A673 (cell line): ENCODE measurements at regions not wholly inside any gene's neighbourhood (a gene's known extent, or its start where the extent isn't known, plus 50 kb on each side); places are given as distances from the start of the nearest gene placed in this dataset.
A peak's percentile ranks its signal among the peaks of the same experiment; 100 is the strongest.

Source experiments
- BruUV-seq: library from RNA; stranded (reverse); fragments of 400-500 nt; replicated peaks from 2 replicates; lab custom pipeline; 2021; lab: Mats Ljungman, UMichigan
- CTCF ChIA-PET: fragments of 300-600 bp; sonication (Branson Sonifier 250); formaldehyde crosslinking; loops from one replicate; lab custom pipeline; 2022; ENCODE audit warnings: antibody characterized with exemption; lab: Charles Lee
- POLR2A ChIA-PET: fragments of 300-600 bp; sonication (Branson Sonifier 250); formaldehyde crosslinking; loops from one replicate; lab custom pipeline; 2022; ENCODE audit warnings: antibody characterized with exemption; ENCODE audit not compliant: low non-redundant PET; lab: Charles Lee
- DNase-seq: peaks from one replicate; pipeline ENCODE4 v3.0.0-alpha.2; 2015; ENCODE audit warnings: low spot score
- H3K27ac ChIP-seq: fragments of 200-600 bp; sonication (generic); 2 replicates; pipeline ENCODE4 v1.5.1; 2016; ENCODE audit warnings: mixed run types, low read depth, mild to moderate bottlenecking, mixed read lengths, antibody characterized with exemption, low read length; ENCODE audit not compliant: poor library complexity, severe bottlenecking
- H3K27me3 ChIP-seq: fragments of 200-600 bp; sonication (generic); replicated peaks from 2 replicates; pipeline ENCODE4 v1.6.1; 2017; ENCODE audit warnings: mixed run types, low read depth, mild to moderate bottlenecking, mixed read lengths, antibody characterized with exemption, low read length; ENCODE audit not compliant: insufficient read depth, poor library complexity
- H3K36me3 ChIP-seq: fragments of 200-600 bp; sonication (generic); 2 replicates; pipeline ENCODE4 v1.6.1; 2016; ENCODE audit warnings: mixed run types, mild to moderate bottlenecking, mixed read lengths, antibody characterized with exemption, low read length; ENCODE audit not compliant: insufficient read depth, poor library complexity, severe bottlenecking
- H3K4me1 ChIP-seq: fragments of 200-600 bp; sonication (generic); 2 replicates; pipeline ENCODE4 v1.6.1; 2017; ENCODE audit warnings: mixed run types, mild to moderate bottlenecking, mixed read lengths, antibody characterized with exemption, low read length; ENCODE audit not compliant: insufficient read depth, poor library complexity, severe bottlenecking
- H3K4me3 ChIP-seq: fragments of 200-600 bp; sonication (generic); 2 replicates; pipeline ENCODE4 v1.5.1; 2016; ENCODE audit warnings: low read depth, mixed run types, mild to moderate bottlenecking, mixed read lengths, low read length; ENCODE audit not compliant: poor library complexity, severe bottlenecking
- H3K9me3 ChIP-seq: fragments of 200-600 bp; sonication (generic); 2 replicates; pipeline ENCODE4 v1.6.1; 2016; ENCODE audit warnings: mixed run types, low read depth, mild to moderate bottlenecking, mixed read lengths, antibody characterized with exemption, low read length; ENCODE audit not compliant: poor library complexity, severe bottlenecking
- EZH2 ChIP-seq: fragments of 200-600 bp; sonication (generic); IDR thresholded peaks from 2 replicates; pipeline ENCODE4 v1.6.1; 2017; ENCODE audit warnings: borderline replicate concordance, low read depth, mild to moderate bottlenecking, mixed read lengths, antibody characterized with exemption, low read length; ENCODE audit not compliant: poor library complexity, severe bottlenecking
- intact Hi-C: fragments of 100-400 bp; cut with micrococcal nuclease; formaldehyde crosslinking; loops from one replicate; pipeline ENCODE4 v1.10.0; 2022; ENCODE audit not compliant: unreplicated experiment
- TF ChIP-seq, protein P1 (sequence below): fragments of 300-800, 200-600 bp; sonication (generic); conservative IDR thresholded peaks from 2 replicates; pipeline ENCODE4 v1.5.1; 2017; ENCODE audit warnings: low read depth, mild to moderate bottlenecking, antibody characterized with exemption, low read length, moderate library complexity, mixed read lengths

DNA sequence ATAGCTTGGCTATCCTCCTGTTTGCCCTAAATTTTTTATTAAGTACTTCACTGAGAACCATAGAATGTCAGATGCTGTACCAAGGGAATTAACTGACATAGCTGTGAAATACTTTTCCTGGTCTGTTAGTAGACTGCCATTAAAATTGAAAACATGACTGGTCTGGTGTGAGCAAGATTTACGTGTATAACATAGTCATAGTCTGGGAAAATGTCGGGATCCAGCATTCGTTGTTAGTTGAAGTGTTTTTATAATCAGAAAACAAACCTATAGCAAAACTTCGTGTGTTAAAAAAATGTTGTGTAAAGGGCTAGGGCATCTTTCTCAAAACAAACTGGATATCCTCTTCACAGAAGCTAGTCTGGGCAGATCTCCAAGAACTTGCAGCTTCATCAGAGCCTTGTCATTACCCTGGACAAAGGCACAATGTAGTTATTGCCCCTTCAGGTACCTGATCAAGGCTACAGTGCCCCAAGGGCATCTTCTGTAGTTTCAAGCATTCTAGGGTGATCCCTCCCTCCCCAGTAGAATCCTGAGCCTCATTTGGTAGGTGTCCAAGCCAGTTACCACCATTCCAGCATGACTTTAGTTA lies 454.2 kb upstream of the SGCD start:
- no peak overlapping the region for H3K4me3 ChIP-seq
- DNase-seq: no peak
- no TSS peak for BruUV-seq
- TF ChIP-seq, protein P1, sequence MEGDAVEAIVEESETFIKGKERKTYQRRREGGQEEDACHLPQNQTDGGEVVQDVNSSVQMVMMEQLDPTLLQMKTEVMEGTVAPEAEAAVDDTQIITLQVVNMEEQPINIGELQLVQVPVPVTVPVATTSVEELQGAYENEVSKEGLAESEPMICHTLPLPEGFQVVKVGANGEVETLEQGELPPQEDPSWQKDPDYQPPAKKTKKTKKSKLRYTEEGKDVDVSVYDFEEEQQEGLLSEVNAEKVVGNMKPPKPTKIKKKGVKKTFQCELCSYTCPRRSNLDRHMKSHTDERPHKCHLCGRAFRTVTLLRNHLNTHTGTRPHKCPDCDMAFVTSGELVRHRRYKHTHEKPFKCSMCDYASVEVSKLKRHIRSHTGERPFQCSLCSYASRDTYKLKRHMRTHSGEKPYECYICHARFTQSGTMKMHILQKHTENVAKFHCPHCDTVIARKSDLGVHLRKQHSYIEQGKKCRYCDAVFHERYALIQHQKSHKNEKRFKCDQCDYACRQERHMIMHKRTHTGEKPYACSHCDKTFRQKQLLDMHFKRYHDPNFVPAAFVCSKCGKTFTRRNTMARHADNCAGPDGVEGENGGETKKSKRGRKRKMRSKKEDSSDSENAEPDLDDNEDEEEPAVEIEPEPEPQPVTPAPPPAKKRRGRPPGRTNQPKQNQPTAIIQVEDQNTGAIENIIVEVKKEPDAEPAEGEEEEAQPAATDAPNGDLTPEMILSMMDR: no peak
- no peak for TF ChIP-seq EZH2
- intact Hi-C loops: no loop called here
- H3K9me3 ChIP-seq: no peaks in the 10 kb centered on the region
- no peaks in the 10 kb centered on the region for H3K36me3 ChIP-seq
- H3K27ac ChIP-seq: no peak overlapping the region
- H3K4me1 ChIP-seq: no peaks in the 10 kb centered on the region
- no peaks in the 10 kb centered on the region for H3K27me3 ChIP-seq
- POLR2A ChIA-PET: no interaction called here
- CTCF ChIA-PET: no interaction called here

DNA sequence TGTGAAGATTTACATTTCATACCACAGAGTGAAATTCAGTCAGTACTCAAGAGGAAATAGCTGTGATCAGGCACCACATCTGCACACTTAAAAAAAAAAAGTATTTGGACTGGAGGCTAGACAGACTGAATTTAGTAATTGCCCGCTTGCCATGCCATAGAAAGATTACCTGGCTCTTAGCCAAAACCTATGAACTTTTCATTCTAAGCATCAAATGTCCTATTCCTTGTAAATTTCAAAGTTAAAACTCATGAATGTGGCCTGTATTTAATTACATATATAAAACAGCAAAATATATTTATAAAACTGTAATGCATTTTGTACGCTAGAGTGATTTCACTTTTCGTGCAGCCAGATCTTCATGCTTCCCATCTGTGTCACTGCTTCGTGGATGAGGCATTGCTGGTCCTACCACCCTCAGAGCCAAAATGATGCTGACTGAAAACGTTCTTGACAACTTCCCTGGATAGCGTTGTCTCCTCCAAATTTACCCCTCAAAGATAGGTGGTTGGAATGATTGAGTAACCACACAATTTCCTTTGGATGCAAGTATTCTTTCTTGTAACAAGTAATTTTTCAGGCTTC lies 447.9 kb upstream of the SGCD start:
- DNase-seq: no peak
- ChIA-PET POLR2A (no interaction called here), CTCF (no interaction called here)
- H3K27me3 ChIP-seq: no peaks in the 10 kb centered on the region
- H3K4me3 ChIP-seq: no peak overlapping the region
- no peak for TF ChIP-seq EZH2
- TF ChIP-seq, protein P1: no peak
- H3K27ac ChIP-seq: no peak overlapping the region
- no TSS peak for BruUV-seq
- H3K4me1 ChIP-seq: no peaks in the 10 kb centered on the region
- H3K9me3 ChIP-seq: no peaks in the 10 kb centered on the region
- intact Hi-C loops: no loop called here
- no peaks in the 10 kb centered on the region for H3K36me3 ChIP-seq

DNA sequence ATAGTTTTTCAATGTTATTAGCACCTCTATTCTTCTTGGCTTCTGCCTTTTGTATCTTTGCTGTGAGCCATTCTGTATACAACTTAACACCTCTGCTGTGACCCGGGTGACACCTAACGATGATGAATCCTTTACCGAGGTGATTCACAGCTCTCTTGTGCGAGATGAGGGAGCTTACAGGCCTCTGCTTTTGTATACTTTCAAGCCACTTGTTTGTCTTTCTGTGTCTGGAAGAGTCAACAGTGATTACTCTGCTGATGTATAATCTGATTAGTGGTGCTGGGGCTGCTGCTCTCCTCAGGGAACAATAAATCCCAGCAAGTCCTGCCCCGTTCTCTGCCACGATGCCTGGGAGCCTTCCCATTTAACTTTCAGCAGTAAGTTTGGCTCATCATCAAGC lies 442.9 kb upstream of the SGCD start:
- Histone ChIP-seq H3K27me3 (no peaks in the 10 kb centered on the region), H3K4me3 (no peak overlapping the region), H3K9me3 (no peaks in the 10 kb centered on the region), H3K4me1 (no peaks in the 10 kb centered on the region), H3K36me3 (no peaks in the 10 kb centered on the region), H3K27ac (no peak overlapping the region)
- DNase-seq: peak; percentile 26
- ChIA-PET CTCF (no interaction called here), POLR2A (no interaction called here)
- no peak for TF ChIP-seq EZH2
- TF ChIP-seq, protein P1: no peak
- no TSS peak for BruUV-seq
- intact Hi-C loops: no loop called here
